ENCODE measurements at regions not wholly inside any gene's neighbourhood (a gene's known extent, or its start where the extent isn't known, plus 50 kb on each side); places are given as distances from the start of the nearest gene placed in this dataset.

DNA sequence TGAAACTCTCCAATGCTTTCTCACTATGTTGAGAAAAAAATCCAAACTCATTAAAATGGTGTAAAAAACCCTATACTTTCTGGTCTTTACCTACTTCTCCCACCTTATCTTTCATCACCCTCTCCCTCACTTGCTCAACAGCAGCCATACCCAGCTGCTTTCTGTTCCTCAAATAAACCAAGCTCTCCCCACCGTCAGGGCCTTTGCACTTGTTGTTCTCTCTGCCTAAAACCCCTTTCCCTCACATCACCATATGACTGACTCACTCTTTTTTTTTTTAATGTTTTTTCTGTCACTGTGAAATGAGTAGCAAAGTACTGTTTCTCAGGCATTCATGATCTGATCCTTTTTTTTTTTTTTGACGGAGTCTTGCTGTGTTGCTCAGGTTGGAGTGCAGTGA lies 122.3 kb upstream of the TMEM164 start:
- Histone ChIP-seq H3K27me3 (replicated peaks in 1 of 4; ENCODE audit: control extremely low read depth in 1 of 4, control insufficient read depth in 3 of 4, insufficient read depth in 4 of 4, low read length in 3 of 4) (no peaks in the 10 kb centered on the region), H3K36me3 (replicated peaks in 1 of 2; ENCODE audit: control extremely low read depth in 1 of 2, control insufficient read depth in 1 of 2, extremely low read depth in 1 of 2, insufficient read depth in 2 of 2, low read length in 1 of 2) (no peaks in the 10 kb centered on the region), H3K79me2 (ENCODE audit: control insufficient read depth, insufficient read depth, low read length) (no peaks in the 10 kb centered on the region), H3K4me2 (replicated peaks; ENCODE audit: low read depth, low read length, poor library complexity, severe bottlenecking) (no peak overlapping the region), H2AFZ (ENCODE audit: insufficient read depth, low read depth, low read length, poor library complexity, severe bottlenecking) (no peak overlapping the region), H4K20me1 (ENCODE audit: control insufficient read depth, insufficient read depth, low read length, poor library complexity, severe bottlenecking) (no peaks in the 10 kb centered on the region), H3K4me3 (ENCODE audit: control extremely low read depth in 1 of 5, extremely low read depth in 1 of 5, insufficient read depth in 1 of 5, low read depth in 2 of 5, low read length in 4 of 5) (no peak overlapping the region), H3K9ac (ENCODE audit: low read length) (no peak overlapping the region), H3K9me3 (ENCODE audit: control extremely low read depth in 1 of 3, control insufficient read depth in 2 of 3, insufficient read depth in 1 of 3, low read length in 2 of 3) (no peaks in the 10 kb centered on the region), H3K4me1 (ENCODE audit: control insufficient read depth in 2 of 2, insufficient read depth in 2 of 2, low read length in 2 of 2) (no peaks in the 10 kb centered on the region), H3K27ac (ENCODE audit: low read length in 2 of 2) (no peak overlapping the region)
- ChIA-PET CTCF (interaction anchor here (1.5 to 4.2 kb wide), 3 partner anchors 8 to 24 kb away, joined by 5 to 19 read pairs (median 5); no protein-coding TSS in a partner anchor), POLR2A (interaction anchor here (0.7 kb wide), 1 partner anchor 176 kb away, joined by 3 read pairs; no protein-coding TSS in a partner anchor)
- DNase-seq (peak; percentile 19), ATAC-seq (ENCODE audit: low read depth) (peak; percentile 43)
- Mint-ChIP-seq H3K4me3 (no peak overlapping the region), H3K27ac (no peak overlapping the region), H3K27me3 (no peaks in the 10 kb centered on the region), H3K4me1 (peaks cover 12% of the 10 kb centered on the region), H3K9me3 (ENCODE audit: insufficient read depth) (no peaks in the 10 kb centered on the region)
- no peak for TF ChIP-seq EZH2 (IDR thresholded peaks at IDR 0.05; ENCODE audit: borderline replicate concordance, insufficient read depth, low read depth, low read length, poor library complexity, severe bottlenecking)
- TF ChIP-seq, protein P1, sequence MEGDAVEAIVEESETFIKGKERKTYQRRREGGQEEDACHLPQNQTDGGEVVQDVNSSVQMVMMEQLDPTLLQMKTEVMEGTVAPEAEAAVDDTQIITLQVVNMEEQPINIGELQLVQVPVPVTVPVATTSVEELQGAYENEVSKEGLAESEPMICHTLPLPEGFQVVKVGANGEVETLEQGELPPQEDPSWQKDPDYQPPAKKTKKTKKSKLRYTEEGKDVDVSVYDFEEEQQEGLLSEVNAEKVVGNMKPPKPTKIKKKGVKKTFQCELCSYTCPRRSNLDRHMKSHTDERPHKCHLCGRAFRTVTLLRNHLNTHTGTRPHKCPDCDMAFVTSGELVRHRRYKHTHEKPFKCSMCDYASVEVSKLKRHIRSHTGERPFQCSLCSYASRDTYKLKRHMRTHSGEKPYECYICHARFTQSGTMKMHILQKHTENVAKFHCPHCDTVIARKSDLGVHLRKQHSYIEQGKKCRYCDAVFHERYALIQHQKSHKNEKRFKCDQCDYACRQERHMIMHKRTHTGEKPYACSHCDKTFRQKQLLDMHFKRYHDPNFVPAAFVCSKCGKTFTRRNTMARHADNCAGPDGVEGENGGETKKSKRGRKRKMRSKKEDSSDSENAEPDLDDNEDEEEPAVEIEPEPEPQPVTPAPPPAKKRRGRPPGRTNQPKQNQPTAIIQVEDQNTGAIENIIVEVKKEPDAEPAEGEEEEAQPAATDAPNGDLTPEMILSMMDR (IDR thresholded peaks at IDR 0.05): no peak
- intact Hi-C loops (cut with micrococcal nuclease): loop anchor here (5.0 to 10.0 kb wide), 2 partner anchors 148 to 264 kb away; partner anchors contain the start of gene ACSL4
- no CpG with 5 or more reads among the region's 2 CpGs for WGBS (ENCODE audit: insufficient coverage)

- H4K20me1 ChIP-seq (ENCODE audit: control insufficient read depth, insufficient read depth, low read length, poor library complexity, severe bottlenecking): no peaks in the 10 kb centered on the region
- H3K27me3 Mint-ChIP-seq: no peaks in the 10 kb centered on the region
- no peaks in the 10 kb centered on the region for H3K36me3 ChIP-seq (replicated peaks in 1 of 2; ENCODE audit: control extremely low read depth in 1 of 2, control insufficient read depth in 1 of 2, extremely low read depth in 1 of 2, insufficient read depth in 2 of 2, low read length in 1 of 2)
- peaks cover 32% of the 10 kb centered on the region for H3K4me1 Mint-ChIP-seq
- no peaks in the 10 kb centered on the region for H3K9me3 Mint-ChIP-seq (ENCODE audit: insufficient read depth)
- H3K4me1 ChIP-seq (ENCODE audit: control insufficient read depth in 2 of 2, insufficient read depth in 2 of 2, low read length in 2 of 2): peaks cover 25 to 33% of the 10 kb centered on the region in 2 donors
- no peaks in the 10 kb centered on the region for H3K9me3 ChIP-seq (ENCODE audit: control extremely low read depth in 1 of 3, control insufficient read depth in 2 of 3, insufficient read depth in 1 of 3, low read length in 2 of 3)
- H3K9ac ChIP-seq (ENCODE audit: low read length): no peak overlapping the region
- no peak overlapping the region for H3K27ac Mint-ChIP-seq
- CTCF ChIA-PET: interaction anchor here (1.0 to 8.2 kb wide), 4 partner anchors 8 to 176 kb away, joined by 3 to 115 read pairs (median 4); no protein-coding TSS in a partner anchor
- POLR2A ChIA-PET: no interaction called here
- TF ChIP-seq, protein P1 (IDR thresholded peaks at IDR 0.05): peak; percentile 58
- TF ChIP-seq EZH2 (IDR thresholded peaks at IDR 0.05; ENCODE audit: borderline replicate concordance, insufficient read depth, low read depth, low read length, poor library complexity, severe bottlenecking): no peak
- no peak overlapping the region for H3K27ac ChIP-seq (ENCODE audit: low read length in 2 of 2)
- WGBS (ENCODE audit: insufficient coverage): 20% methylated on average over 2 of the region's 4 CpGs
- no peaks in the 10 kb centered on the region for H3K79me2 ChIP-seq (ENCODE audit: control insufficient read depth, insufficient read depth, low read length)
- no peaks in the 10 kb centered on the region for H3K27me3 ChIP-seq (replicated peaks in 1 of 4; ENCODE audit: control extremely low read depth in 1 of 4, control insufficient read depth in 3 of 4, insufficient read depth in 4 of 4, low read length in 3 of 4)
- H3K4me3 Mint-ChIP-seq: no peak overlapping the region
- intact Hi-C loops (cut with micrococcal nuclease): loop anchor here (5.0 to 10.0 kb wide), 2 partner anchors 116 to 259 kb away; partner anchors contain the start of gene TMEM164
- ATAC-seq (ENCODE audit: low read depth) (no peak), DNase-seq (peak; percentile 36)
- H3K4me2 ChIP-seq (replicated peaks; ENCODE audit: low read depth, low read length, poor library complexity, severe bottlenecking): no peak overlapping the region
- H3K4me3 ChIP-seq (ENCODE audit: control extremely low read depth in 1 of 5, extremely low read depth in 1 of 5, insufficient read depth in 1 of 5, low read depth in 2 of 5, low read length in 4 of 5): no peak overlapping the region
- no peak overlapping the region for H2AFZ ChIP-seq (ENCODE audit: insufficient read depth, low read depth, low read length, poor library complexity, severe bottlenecking)
These were observed 116.7 kb upstream of the TMEM164 start for GRCh38 chrX:109886122-109886761.

Measured in B cell (primary cell).